NCI-H1694 treated with DMSO at 0.1 percent for 48 hours (cell line): ENCODE measurements at regions not wholly inside any gene's neighbourhood (a gene's known extent, or its start where the extent isn't known, plus 50 kb on each side); places are given as distances from the start of the nearest gene placed in this dataset.
"Not testable (repeated sequence)": the region's sequence is repeated elsewhere in the genome, so short reads cannot be mapped to it uniquely, and the experiment has no call there.

Source experiments
- DNase-seq: peaks from one replicate; lab custom pipeline; 2025; lab: John Stamatoyannopoulos, UW

DNA sequence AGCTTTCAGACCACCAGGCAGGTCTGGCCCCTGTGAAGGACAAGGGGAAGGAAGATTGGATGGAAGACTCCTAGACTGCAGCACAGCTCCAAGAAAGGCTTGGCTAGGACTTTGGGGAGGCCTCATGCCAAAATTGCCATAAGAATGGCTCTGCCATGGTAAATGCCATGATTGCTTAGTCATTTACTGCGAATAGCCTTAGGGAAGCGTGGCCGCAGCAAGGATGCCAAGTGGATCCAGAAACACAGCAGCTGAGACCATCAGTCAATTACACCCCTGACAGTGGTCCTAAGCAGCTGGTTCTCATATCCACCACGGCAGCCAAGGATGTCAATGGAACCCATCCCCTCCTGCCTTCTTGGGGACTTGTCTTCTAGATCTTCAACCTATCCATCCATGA lies 88.2 kb upstream of the AUTS2 start:
- no peak for DNase-seq

DNA sequence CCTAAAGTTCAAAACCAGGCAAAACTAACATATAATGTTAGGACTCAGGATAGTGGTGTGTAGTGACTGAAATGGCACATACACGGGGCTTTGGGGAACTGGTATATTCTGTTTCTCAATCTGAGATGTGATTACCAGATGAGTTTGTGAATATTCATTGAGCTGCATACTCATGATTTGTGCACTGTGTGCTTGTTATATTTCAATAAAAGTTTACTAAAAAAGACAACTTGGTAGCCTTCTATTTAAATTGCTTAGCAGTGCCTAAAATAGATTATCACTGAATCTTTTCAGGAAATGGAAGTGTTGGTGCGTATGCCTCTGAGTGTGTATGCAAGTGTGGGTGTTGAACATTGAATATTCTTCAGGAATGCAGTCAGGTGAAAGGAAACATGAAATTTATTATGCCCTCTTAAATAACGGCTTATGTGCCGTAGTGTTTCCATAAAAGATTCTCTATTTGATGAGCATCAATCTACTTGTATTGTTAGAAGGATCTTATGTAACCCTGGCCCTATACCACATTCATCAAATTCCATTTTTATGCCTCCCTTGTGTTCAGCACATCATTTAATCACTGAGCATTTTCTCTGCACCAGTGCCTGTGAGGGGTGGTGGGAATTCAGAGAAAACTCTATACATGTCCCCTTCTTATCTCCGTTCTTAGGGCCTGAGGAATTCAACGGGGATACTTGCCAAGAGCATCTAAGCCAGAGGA lies 82.6 kb upstream of the AUTS2 start:
- no peak for DNase-seq

DNA sequence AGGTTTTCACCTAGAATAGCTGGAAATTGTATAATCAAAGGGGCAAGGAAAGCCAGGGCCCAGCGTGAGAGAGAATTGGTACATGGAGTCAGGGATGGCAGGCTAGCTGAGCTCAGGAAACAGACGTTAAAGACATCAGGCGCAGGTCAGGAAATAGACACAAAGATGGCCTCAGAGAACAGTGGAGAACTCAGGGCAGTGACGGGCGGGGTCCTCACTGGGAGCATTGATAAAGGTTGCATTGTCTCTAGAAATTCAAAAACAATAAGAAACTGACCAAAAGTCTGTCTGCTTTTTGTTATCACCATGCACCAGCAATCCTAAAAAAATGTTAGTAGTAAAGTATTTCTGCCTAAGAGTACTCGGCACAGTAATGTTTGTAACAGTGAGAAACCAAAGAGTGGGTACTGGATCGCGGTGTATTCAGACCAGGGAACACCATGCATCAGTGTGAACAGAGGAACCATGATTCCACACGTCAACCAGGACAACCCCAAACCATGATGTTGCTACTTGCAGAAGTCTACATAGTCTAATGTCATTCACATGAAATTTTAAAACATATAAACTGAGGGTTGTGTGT lies 81.9 kb upstream of the AUTS2 start:
- no peak for DNase-seq

DNA sequence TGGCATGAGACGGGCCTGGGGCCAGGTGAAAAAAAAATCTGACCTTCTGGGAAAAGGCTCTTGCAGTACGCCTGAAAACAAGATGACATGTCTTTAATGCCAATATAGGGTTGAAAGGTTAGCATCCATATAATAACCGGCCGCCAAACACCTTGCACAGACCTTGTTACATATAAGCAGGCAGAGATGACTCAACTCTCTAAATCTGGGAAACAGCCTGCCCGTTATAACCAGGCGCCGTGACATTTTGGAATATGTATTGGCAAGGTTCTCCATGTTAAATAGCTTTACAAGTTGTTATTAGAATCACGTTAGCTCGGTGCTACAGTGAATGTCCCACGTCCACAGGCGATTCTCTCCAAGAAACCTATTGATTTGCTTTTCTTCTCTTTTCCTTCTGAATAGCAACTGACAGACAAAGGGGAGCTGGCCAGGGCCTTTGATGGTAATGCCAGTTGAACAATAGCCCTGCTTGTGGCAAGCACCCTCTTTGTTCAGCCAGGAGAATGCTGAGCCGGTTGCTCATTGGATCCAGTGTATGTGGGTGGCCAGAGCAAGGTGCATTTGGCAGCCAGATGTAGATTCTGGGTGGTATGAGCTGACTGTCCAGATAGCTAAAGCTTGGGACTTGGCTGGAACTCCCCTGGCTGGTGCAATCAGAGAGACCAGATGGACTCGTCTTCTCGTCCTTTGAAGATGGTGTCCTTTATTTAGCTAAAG lies 80.1 kb upstream of the AUTS2 start:
- no peak for DNase-seq

DNA sequence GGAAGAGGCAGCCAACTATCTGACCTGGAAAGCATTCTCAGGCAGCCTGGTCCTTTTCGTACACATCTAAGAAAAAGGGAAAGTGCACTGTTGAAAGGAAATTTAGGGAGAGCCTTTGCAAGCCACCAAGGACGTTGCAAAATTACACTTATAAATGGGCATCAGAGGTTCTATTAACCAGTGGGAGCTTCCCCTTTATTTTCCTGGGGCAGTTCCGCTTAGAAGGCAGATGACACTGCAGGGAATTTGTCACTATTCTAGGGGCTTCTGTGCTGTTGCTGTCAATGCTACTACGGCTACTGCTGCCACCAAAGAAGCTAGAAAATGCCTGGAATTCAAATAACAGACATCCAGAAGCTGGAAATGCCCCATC lies 79.6 kb upstream of the AUTS2 start:
- no peak for DNase-seq

DNA sequence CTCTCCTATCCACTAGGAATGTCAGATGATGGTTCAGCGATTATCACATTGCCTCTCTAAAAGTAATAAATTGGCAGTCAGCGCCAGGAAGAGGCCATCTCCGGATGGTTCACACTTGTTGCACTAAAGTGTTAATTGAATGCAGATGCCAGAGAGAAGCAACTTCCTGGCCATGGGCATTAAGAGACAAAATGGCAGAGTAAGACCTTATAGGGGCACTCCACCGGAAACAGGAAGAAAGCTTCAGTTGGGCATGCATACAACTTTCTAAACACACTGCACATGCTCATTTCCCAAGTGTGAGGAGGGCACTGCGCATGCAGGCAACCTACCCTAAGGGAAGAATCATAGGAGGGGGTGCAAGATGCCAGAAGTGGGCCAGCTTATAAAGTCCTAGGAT lies 71.7 kb upstream of the AUTS2 start:
- no peak for DNase-seq

DNA sequence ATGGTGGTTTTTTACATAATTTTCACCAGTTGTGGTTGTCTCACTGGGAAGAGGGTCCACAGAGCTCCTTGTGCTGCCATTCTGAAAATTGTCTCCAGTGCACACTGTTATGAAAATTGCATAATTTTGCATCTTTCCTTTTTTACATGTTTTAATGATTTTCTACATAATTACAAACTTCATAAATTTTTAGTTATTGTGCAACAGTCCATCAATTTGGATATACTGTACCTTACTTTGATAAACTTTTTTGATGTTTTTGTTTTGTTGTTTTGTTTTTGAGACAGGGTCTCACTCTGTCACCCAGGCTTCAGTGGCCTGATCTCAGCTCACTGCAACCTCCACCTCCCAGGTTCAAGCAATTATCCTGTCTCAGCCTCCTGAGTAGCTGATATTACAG lies 70.6 kb upstream of the AUTS2 start:
- no peak for DNase-seq

DNA sequence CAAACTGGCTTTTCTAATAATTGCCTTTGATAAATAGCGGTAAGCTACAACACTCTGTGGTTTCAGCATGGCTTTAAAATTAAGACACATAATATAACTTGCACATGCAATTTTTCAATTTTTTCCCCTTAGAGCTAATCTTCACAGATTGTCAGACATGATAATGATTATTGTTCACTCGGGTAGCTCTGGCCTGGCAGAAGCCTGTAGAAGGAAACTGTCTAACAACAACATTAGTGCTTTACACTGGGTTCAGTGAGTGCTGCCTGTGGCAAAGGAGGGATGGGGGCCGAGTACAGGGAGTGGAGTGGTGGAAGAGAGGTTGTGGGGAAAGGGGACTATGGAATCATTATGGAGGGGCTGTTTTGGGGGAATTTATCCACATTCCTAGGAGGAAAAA lies 67.2 kb upstream of the AUTS2 start:
- no peak for DNase-seq

DNA sequence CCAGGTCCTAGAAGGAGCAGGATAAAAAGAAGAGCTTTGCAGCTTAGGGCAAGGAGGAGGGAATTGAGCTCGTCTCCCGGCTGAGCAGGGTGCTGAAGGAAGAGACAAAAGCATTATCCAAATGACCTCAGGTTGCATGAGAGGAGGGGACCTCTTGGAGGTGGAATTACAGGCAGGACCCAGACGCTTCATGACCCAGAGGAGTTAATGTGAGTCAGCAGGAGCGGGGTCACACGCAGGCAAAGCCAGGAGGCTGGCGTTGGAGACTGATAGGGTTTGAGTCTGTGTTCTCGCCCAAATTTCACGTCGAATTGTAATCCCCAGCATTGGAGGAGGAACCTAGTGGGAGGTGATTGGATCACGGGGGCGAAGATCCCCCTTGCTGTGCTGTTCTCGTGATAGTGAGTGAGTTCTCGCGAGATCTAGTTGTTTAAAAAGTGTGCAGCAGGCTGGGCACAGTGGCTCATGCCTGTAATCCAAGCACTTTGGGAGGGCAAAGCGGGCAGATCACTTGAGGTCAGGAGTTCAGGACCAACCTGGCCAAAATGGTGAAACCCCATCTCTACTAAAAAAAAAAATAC lies 63.7 kb upstream of the AUTS2 start:
- no peak for DNase-seq

DNA sequence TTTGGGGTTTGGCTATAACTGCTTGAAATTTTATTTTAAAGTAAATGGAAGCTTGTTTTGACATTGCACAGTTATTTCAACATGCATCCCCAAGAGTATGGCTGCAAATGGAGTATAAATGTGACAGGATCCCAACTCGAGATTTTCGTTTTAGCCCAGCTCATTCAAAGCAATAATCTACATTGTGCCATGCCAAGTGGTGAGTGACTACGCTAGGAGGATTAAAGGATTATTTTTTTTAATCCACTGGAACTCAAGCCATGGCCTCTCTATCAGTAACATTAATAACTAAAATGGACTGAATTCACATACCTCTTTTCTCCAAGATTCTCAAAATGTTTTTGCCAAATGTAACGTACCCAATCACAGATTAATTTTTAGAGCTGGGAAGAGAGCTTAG lies 60.6 kb upstream of the AUTS2 start:
- DNase-seq: no peak

DNA sequence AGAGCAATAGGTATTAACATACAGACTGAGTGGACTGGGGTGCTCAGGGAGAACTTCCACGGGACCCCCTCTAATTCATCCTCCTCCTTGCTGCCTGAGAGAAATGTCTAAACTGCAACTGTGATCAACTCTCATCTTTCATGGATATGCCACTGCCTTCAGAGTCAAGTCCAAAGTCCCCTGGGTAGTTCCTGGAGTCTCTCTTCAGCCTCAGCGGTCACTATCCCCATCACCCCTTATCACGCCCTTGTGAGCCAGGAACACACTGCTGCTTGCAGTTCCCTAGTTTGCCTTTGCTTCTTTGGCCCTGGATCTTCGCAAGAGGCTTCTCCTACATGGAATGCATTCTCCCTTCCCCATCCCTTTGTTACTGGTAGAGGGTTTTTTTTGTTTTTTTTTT lies 58.7 kb upstream of the AUTS2 start:
- DNase-seq: no peak

DNA sequence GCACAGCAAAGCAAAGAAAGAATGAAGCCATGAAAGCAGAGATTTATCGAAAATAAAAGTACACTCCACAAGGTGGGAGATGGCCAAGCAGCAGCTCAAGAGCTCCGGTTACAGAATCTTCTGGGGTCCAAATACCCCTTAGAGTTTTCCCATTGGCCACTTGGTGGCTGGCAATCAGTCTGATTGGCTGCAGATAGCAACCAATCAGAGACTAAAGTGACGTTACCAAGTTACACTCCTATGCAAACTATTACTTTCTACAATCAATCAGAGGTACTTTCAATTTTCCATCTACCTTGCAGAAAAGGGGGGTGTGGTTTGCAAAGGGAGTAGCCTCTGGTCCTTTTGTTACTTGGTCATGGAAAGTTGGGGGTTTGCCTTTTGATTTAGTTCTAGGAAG lies 58.0 kb upstream of the AUTS2 start:
- DNase-seq: no peak

DNA sequence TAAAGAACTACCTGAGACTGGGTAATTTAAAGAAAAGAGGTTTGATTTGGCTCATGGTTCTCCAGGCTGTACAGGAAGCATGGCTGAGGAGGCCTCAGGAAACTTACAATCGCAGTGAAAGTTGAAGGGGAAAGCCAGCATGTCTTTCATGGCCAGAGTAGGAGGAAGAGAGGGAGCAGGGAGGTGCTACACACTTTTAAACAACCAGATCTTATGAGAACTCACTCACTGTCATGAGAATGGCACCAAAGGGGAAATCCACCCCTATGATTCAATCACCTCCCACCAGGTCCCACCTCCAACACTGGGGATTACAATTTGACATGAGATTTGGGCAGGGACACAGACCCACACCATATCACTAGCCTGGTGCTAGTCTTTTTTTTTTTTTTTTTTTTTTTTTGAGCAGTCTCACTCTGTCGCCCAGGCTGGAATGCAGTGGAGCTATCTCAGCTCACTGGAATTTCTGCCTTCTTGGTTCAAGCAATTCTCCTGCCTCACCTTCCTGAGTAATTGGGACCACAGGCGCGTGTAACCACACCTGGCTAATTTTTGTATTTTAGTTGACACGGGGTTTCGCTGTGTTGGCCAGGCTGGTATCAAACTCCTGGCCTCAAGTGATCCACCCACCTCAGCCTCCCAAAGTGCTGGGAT lies 56.4 kb upstream of the AUTS2 start:
- DNase-seq: not testable (repeated sequence)

DNA sequence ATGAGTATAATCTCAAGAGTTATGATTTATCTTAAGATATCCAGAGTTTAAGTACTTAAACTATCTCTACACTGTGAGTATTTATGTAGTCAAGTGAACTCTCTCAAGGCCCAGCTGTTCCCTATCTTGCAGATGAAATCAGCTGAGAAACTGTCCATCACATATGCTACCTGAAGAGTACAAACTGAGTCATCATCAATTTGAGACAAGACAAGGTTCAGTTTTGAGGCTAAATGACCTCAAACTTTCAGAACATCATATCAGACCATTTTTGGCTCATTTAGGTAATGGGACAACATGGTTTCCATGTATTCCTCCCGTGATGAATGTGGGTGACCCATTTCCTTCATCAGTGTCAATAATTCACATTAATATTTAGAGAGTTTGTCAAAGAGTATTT lies 53.1 kb upstream of the AUTS2 start:
- no peak for DNase-seq
